KBM-7 (cell line): ENCODE measurements at regions not wholly inside any gene's neighbourhood (a gene's known extent, or its start where the extent isn't known, plus 50 kb on each side); places are given as distances from the start of the nearest gene placed in this dataset.
"Not testable (repeated sequence)": the region's sequence is repeated elsewhere in the genome, so short reads cannot be mapped to it uniquely, and the experiment has no call there.

Source experiments
- DNase-seq: peaks from one replicate; pipeline ENCODE4 v3.0.0-alpha.2; 2015
- in situ Hi-C: fragments of 300-500 bp; cut with MboI; formaldehyde crosslinking; loops from 2 replicates; pipeline ENCODE4 v1.14.3; 2020; ENCODE audit warnings: low sequenced_read_pairs, low pct_unique_long_range_greater_than_20kb, mixed read lengths

- in situ Hi-C loops = no loop called here
- peak; percentile 16 for DNase-seq
Measured at GRCh38 chrX:437661-438390, 51.1 kb upstream of the PPP2R3B start.

DNA sequence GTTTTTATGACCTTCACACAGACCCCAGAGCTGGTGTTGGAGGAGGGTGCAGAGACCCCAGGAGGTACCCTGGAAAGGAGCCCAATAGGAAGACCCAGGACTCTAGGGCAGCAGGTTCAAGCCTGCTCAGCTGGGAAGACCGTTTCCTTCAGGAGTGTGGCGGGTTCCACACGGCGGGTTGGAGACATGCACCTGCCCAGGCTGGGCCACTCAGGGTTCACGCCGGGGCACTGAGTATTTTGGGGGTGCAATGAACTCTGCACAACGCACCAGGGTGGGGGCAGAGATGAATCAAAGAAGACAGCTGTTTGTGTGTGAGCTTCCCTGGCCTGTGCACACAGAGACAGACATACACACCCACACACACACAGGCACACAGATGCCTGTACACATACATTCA, 52.5 kb upstream of the PPP2R3B start:
- in situ Hi-C loops = no loop called here

GRCh38 chrX:439719-440118, 53.0 kb upstream of the PPP2R3B start:
- DNase-seq = no peak
- in situ Hi-C loops = no loop called here

More for the DNA sequence above, 52.5 kb upstream of the PPP2R3B start:
- DNase-seq = no peak

- DNase-seq = no peak
- in situ Hi-C loops = no loop called here
Measured at GRCh38 chrX:440636-441035, 53.9 kb upstream of the PPP2R3B start.

DNA sequence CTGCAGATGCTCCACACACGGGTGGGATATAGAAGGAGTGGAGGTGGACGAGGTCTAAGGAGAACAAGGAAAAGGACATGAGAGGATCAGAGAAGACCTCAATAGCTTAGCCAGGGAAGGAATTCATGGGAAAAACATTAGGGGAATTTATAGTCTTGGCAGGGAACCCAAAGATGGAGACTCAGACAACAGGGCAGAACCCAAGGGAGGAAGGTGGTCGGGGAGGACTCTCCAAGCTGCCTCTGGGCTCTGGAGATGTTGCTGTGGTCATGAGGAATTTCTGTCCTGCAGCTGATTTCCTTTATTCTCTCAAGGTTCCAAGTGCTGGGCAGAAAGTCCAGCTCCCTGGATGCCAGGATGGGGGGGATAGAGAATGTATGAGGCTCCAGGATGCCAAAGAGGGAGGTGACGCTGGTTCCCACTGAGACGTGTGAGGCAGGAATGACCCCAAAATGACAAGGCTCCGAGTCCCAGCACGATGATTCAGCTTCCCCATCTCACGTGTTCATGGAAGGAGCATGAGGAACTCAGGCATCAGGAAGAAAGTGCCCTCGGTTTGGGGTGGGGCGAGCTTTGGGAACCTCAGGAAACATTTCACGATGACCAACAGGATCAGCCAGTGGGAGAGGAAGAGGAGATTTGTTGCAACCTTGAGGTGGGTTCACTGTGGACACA, 57.0 kb upstream of the PPP2R3B start:
- no peak for DNase-seq
- in situ Hi-C loops = no loop called here

DNA sequence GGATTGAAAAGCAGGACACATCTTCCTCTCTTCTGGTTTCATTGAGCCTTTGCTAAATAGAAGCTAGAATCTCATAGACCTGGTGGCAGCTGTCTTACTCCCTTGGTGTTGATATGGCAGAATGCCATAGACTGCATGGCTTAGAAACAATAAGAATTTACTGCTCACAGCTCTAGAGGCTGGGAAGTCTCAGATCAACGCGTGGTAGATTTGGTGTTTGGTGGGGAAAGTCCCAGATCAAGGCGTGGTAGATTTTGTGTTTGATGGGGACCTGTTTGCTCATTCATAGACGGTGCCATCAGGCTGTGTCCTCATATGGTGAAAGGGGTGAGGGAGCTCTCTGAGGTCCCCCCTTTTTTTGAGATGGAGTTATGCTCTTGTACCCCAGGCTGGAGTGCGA, 57.6 kb upstream of the PPP2R3B start:
- in situ Hi-C loops = no loop called here
- no peak for DNase-seq

- DNase-seq = no peak
- in situ Hi-C loops = no loop called here
Measured at GRCh38 chrX:445727-446126, 59.0 kb upstream of the PPP2R3B start.

DNA sequence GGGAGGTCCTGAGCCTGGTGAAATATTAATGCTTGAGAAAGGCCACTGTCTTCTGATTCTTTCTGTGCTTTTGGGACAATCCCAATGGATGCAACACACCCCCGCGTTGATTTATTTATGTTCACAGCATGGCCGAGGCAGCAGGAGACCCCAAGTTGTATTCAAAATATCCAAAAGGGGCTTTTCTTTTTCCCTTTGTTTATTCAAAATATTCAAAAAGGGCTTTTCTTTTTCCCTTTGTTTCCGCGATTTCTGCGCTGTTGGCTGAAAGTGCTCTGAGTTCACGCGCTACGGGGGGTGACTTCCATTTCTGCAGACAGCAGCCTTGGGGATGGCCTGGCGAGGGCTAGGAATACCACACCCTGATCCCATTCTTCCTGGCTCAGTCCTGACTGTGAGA, 59.5 kb upstream of the PPP2R3B start:
- no peak for DNase-seq
- in situ Hi-C loops = no loop called here

DNA sequence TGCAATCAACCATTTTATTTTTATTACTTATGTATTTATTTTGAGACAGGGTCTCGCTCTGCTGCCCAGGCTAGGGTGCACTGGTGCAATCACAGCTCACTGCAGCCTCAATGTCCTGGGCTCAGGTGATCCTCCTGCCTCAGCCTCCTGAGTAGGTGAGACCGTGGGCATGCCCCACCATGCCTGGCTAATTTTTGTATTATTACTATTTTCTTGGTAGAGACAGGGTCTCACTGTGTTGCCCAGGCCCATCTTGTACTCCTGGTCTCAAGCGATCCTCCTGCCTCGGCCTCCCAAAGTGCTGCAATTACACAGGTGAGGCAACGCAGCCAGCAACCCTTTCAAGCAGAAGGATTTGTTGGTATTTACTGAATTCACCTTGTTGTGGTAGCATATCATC, 60.3 kb upstream of the PPP2R3B start:
- in situ Hi-C loops = no loop called here

DNA sequence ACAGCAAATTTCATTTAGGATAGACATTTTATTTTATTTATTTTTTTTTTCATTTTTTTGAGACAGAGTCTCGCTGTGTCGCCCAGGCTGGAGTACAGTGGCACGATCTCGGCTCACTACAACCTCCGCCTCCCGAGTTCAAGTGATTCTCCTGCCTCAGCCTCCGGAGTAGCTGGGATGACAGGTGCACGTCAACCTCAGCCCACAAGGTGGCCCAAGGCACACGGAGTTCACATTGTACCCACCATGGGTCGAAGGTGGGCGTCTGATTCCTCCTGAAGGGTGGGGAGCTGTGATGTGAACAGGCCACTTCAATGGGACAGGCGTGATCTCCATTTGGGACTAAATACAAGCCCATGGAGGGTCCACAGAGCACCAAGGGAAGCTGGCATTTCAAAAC, 65.0 kb upstream of the PPP2R3B start:
- in situ Hi-C loops, DNase-seq: not testable (repeated sequence)

More for the DNA sequence above, 60.3 kb upstream of the PPP2R3B start:
- DNase-seq = no peak

DNA sequence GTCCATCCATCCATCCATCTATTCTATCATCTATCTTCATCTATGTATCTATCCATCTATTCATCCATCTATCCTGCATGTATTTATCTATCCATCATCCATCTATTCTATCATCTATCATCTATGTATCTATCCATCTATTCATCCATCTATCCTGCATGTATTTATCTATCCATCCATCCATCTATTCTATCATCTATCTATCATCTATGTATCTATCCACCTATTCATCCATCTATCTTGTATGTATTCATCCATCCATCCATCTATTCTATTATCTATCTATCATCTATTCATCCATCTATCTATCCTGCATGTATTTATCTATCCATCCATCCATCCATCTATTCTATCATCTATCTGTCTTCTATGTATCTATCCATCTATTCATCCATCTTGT, 65.9 kb upstream of the PPP2R3B start:
- no peak for DNase-seq
- in situ Hi-C loops = no loop called here

DNA sequence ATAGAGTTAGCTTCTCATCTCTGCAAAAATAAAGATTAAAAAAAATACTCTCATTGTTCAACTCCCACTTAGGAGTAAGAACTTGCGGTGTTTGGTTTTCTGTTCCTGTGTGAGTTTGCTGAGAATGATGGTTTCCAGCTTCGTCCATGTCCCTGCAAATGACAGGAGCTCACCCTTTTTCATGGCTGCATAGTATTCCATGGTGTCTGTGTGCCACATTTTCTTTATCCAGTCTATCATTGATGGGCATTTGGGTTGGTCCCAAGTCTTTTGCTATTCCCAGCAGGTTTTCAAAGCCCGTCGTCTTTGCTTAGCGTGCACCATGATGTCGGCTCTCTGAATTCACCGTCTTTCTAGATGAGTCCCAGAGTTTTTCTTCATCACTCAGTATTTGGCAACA, 67.8 kb upstream of the PPP2R3B start:
- DNase-seq, in situ Hi-C loops: not testable (repeated sequence)

DNA sequence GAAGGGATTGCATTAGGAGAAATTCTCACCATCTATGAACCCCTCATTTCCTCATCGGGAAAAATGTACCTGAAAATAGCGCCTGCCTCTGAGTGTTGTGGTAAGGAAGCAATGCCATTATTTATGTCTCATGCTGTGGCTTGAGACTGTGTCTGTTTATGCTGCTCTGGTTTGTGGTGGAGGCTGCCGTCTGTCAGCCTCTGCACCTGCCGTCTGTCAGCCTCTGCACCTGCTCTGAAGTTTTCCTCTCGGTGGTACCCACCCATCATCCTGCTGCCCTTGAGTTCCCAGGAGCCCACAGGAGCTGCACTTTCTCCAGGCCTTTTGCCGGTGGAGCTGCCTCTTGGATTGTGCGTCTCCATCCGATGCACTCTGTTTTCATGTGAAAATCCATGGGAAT, 68.5 kb upstream of the PPP2R3B start:
- DNase-seq = no peak
- in situ Hi-C loops = no loop called here

DNA sequence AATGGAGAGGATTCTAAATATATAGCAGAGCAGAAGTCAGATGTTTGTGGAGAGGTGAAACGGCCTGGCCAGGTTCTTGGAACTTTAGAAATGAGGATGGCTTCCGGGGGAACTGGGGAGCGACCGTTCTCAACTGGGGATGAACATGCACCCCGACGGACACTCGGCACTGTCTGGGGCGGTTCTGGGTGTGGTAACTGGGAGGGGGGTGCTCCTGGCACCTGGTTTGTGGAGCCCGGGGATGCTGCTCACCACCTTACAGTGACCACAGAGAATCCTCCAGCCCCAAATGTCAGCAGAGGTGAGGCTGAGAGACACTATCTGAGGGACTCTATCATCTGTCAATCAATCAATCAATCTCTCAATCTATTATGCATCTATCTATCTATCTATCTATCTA, 69.0 kb upstream of the PPP2R3B start:
- in situ Hi-C loops = no loop called here
- DNase-seq = peak; percentile 22

- DNase-seq = no peak
- in situ Hi-C loops = no loop called here
Measured at GRCh38 chrX:456146-456545, 69.4 kb upstream of the PPP2R3B start.

GRCh38 chrX:456551-457291, 70.0 kb upstream of the PPP2R3B start:
- DNase-seq = peak; percentile 20
- in situ Hi-C loops = no loop called here

DNA sequence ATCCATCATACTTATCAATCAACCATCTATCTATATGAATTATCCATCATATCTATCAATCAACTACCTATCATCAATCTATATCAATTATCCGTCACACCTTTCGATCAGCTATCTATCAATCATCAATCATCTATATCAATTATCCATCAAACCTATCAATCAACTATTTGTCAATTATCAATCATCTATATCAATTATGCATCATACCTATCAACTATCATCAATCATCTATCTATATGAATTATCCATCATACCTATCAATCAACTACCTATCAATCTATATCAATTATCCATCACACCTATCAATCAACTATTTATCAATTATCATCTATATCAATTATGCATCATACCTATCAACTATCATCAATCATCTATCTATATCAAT, 70.6 kb upstream of the PPP2R3B start:
- DNase-seq = peak; percentile 20
- in situ Hi-C loops = no loop called here

GRCh38 chrX:458631-459061, 71.9 kb upstream of the PPP2R3B start:
- DNase-seq = no peak
- in situ Hi-C loops = no loop called here

- DNase-seq = no peak
- in situ Hi-C loops = no loop called here
Measured at GRCh38 chrX:459611-460010, 72.9 kb upstream of the PPP2R3B start.

GRCh38 chrX:460116-460515, 73.4 kb upstream of the PPP2R3B start:
- in situ Hi-C loops = no loop called here
- DNase-seq = no peak
